Upper lobe of left lung (tissue), 4 donors: ENCODE measurements at regions not wholly inside any gene's neighbourhood (a gene's known extent, or its start where the extent isn't known, plus 50 kb on each side); places are given as distances from the start of the nearest gene placed in this dataset.

Experiments used
- EP300 ChIP-seq, 4 donors: sonication (generic); formaldehyde crosslinking; IDR thresholded peaks; one replicate each; pipeline ENCODE4 v1.5.1; 2017; ENCODE audit warnings: antibody characterized with exemption in 4 of 4, control low read depth in 2 of 4
- POLR2A ChIP-seq, 4 donors: fragments of 450-650 bp; IDR thresholded peaks; one replicate each; pipeline ENCODE4 v1.5.1; 2016 to 2017; ENCODE audit warnings: antibody characterized with exemption in 4 of 4, mild to moderate bottlenecking in 2 of 4
- POLR2AphosphoS5 ChIP-seq, 2 donors: sonication (generic); formaldehyde crosslinking; IDR thresholded peaks; one replicate each; pipeline ENCODE4 v1.5.1; 2017; ENCODE audit warnings: antibody characterized with exemption in 2 of 2
- TF ChIP-seq, protein P1 (sequence below), 6 experiments: fragments of 450-650 bp in 4 of 6; fragments of 200-600 bp in 2 of 6; sonication (generic) in 2 of 6; IDR thresholded peaks; one replicate each; pipeline ENCODE4 v1.5.1; 2016 to 2019; ENCODE audit warnings: antibody characterized with exemption in 6 of 6

DNA sequence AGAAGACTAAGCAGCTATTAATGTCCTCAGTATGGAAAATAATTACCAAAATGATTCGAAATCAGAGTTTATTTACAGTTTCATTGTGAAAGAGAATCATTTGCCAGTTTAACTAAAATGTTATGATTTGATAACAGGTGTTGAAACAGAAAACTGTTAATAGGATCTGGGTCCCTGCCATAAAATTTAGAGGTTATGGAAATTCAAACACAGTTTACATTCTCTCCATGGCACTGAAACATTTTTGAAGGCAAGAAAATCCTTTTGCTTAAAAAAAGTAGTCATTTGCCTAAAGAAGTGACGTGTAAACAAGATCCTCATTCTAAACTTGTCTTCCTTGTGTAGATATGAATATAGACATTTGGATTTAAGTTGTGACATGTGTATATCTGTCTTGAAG is 743.8 kb downstream of the SLC4A3 start:
- TF ChIP-seq, protein P1, sequence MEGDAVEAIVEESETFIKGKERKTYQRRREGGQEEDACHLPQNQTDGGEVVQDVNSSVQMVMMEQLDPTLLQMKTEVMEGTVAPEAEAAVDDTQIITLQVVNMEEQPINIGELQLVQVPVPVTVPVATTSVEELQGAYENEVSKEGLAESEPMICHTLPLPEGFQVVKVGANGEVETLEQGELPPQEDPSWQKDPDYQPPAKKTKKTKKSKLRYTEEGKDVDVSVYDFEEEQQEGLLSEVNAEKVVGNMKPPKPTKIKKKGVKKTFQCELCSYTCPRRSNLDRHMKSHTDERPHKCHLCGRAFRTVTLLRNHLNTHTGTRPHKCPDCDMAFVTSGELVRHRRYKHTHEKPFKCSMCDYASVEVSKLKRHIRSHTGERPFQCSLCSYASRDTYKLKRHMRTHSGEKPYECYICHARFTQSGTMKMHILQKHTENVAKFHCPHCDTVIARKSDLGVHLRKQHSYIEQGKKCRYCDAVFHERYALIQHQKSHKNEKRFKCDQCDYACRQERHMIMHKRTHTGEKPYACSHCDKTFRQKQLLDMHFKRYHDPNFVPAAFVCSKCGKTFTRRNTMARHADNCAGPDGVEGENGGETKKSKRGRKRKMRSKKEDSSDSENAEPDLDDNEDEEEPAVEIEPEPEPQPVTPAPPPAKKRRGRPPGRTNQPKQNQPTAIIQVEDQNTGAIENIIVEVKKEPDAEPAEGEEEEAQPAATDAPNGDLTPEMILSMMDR (IDR thresholded peaks at IDR 0.05) = no peak
- TF ChIP-seq EP300 (IDR thresholded peaks at IDR 0.05) (no peak), POLR2A (IDR thresholded peaks at IDR 0.05) (no peak), POLR2AphosphoS5 (IDR thresholded peaks at IDR 0.05) (no peak)
